Aorta (tissue), 5 donors: ENCODE measurements at regions not wholly inside any gene's neighbourhood (a gene's known extent, or its start where the extent isn't known, plus 50 kb on each side); places are given as distances from the start of the nearest gene placed in this dataset.

Experiments used
- ATAC-seq: fragments of 200-7000 bp; cut with Tn5 transposase; one replicate; pipeline ENCODE4 v1.9.1; 2022; ENCODE audit warnings: moderate library complexity; ENCODE audit not compliant: low FRiP score
- DNase-seq, 2 donors: peaks; one replicate each; pipeline ENCODE4 v3.0.0-alpha.2; 2020
- H3K27ac ChIP-seq, 2 donors: one replicate each; pipeline ENCODE4 v1.5.1; 2013; ENCODE audit warnings: low read length in 2 of 2, mild to moderate bottlenecking in 2 of 2, moderate library complexity in 2 of 2, control low read depth in 1 of 2, inconsistent platforms in 1 of 2, low read depth in 1 of 2
- H3K27me3 ChIP-seq, 2 donors: one replicate each; pipeline ENCODE4 v1.6.1; 2013; ENCODE audit warnings: control low read depth in 1 of 2, low read length in 1 of 2, mild to moderate bottlenecking in 1 of 2, moderate library complexity in 1 of 2; ENCODE audit not compliant: insufficient read depth in 2 of 2, control insufficient read depth in 1 of 2
- H3K36me3 ChIP-seq, 2 donors: one replicate each; pipeline ENCODE4 v1.6.1; 2013; ENCODE audit warnings: control low read depth in 1 of 2, low read length in 1 of 2, mild to moderate bottlenecking in 1 of 2; ENCODE audit not compliant: insufficient read depth in 2 of 2, control insufficient read depth in 1 of 2
- H3K4me1 ChIP-seq, 2 donors: one replicate each; pipeline ENCODE4 v1.6.1; 2013; ENCODE audit warnings: low read length in 2 of 2, control low read depth in 1 of 2, mild to moderate bottlenecking in 1 of 2, moderate library complexity in 1 of 2; ENCODE audit not compliant: insufficient read depth in 2 of 2, control insufficient read depth in 1 of 2
- H3K4me3 ChIP-seq, 2 donors: one replicate each; pipeline ENCODE4 v1.5.1; 2013; ENCODE audit warnings: low read length in 2 of 2, control low read depth in 1 of 2, mild to moderate bottlenecking in 1 of 2
- H3K9me3 ChIP-seq: one replicate; pipeline ENCODE4 v1.6.1; 2013; ENCODE audit warnings: mild to moderate bottlenecking, low read length; ENCODE audit not compliant: control insufficient read depth
- WGBS, 2 donors: extraction: QIAGEN DNeasy Blood & Tissue Kit; methylation state at CpG; one replicate each; pipeline ENCODE4 v1.1.7; 2013; 5-methylcytosine and 5-hydroxymethylcytosine counted together
- intact Hi-C, 2 donors: fragments of 100-400 bp; cut with DNase I; formaldehyde crosslinking; loops; one replicate each; pipeline versions ENCODE4 v1.14.2 to v1.15.0; 2022
- donor health status: healthy with polysubstance abuse.
- donor health status: Bipolar disorder and iron deficiency.
- donor health status: DM: no; HTN: no; CAD: no.
- donor health status: DM: no; HTN: no; CAD: no.
- donor health status: DM: yes; HTN: yes; CAD: no.

DNA sequence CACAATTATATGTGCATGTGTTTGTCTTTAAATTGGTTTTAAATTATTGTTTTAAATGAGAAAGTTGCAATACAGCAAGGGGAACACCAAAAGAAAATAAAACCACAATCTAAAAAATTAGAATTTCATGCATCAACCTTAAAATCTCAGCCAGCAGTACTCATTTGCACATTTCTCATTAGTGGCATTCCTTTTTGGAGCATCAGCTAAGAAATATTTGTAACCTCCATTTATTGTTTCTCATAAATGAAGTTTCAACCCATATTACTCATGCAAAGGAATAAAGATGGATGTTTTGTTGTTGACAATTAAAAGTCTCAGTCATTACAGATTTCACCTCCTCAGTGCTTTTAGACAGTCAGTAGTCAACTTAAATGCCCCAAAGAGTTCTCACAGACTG is 160.1 kb downstream of the TBX15 start:
- intact Hi-C loops = no loop called here
- ATAC-seq = no peak
- H3K9me3 ChIP-seq = no peaks in the 10 kb centered on the region
- no peak for DNase-seq
- no peaks in the 10 kb centered on the region for H3K36me3 ChIP-seq
- no peak overlapping the region for H3K27ac ChIP-seq
- H3K4me3 ChIP-seq = no peak overlapping the region
- H3K4me1 ChIP-seq = no peaks in the 10 kb centered on the region
- no peaks in the 10 kb centered on the region for H3K27me3 ChIP-seq

DNA sequence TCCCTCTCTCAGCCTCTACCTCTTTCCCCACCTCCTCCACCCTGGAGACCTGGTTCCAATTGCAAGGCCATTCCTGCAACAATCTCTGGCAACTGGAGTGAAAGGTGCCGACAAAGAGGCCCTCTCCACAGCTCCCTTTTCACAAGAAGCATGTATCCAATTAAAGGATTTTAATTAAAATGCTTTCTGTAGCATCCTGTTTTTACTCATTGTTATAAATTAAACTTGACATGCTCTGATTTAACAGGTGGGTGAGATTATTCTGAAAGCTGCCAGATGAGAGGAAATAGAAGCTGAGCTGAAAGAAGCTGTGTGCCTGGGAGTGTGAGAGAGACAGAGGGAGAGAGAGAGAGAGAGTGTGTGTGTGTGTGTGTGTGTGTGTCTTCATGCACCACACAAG is 160.5 kb downstream of the TBX15 start:
- H3K9me3 ChIP-seq = no peaks in the 10 kb centered on the region
- no peaks in the 10 kb centered on the region for H3K27me3 ChIP-seq
- no peak overlapping the region for H3K27ac ChIP-seq
- intact Hi-C loops = no loop called here
- no peaks in the 10 kb centered on the region for H3K36me3 ChIP-seq
- H3K4me3 ChIP-seq = no peak overlapping the region
- H3K4me1 ChIP-seq = no peaks in the 10 kb centered on the region
- ATAC-seq (no peak), DNase-seq (no peak)
- 33 to 68% methylated on average over 1 of the region's 1 CpG for whole genome bisulfite sequencing, 2 donors

DNA sequence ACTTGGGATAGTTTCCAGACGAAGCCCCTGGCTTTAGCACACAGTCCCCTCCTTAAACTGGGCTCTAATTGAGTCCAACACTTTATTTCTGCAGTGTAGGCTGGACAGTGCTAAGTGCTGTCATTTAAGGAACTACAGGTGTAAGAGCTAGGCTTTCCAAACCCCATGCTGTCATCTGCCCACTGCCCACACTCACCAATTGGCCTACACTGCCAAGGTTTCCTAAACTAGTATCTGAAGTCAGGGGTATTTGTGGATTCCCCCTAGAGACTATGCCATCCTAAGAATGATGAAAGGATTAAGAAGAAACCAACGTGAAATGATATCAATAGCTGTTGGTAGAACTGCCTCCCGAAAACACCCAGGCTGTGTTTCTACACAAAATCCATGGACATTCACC is 160.9 kb downstream of the TBX15 start:
- no peak overlapping the region for H3K4me3 ChIP-seq
- DNase-seq (no peak), ATAC-seq (no peak)
- H3K27me3 ChIP-seq = no peaks in the 10 kb centered on the region
- no peaks in the 10 kb centered on the region for H3K36me3 ChIP-seq
- no peaks in the 10 kb centered on the region for H3K4me1 ChIP-seq
- intact Hi-C loops = no loop called here
- no peaks in the 10 kb centered on the region for H3K9me3 ChIP-seq
- no peak overlapping the region for H3K27ac ChIP-seq
- 64 to 72% methylated on average over 3 of the region's 3 CpGs for WGBS, 2 donors

DNA sequence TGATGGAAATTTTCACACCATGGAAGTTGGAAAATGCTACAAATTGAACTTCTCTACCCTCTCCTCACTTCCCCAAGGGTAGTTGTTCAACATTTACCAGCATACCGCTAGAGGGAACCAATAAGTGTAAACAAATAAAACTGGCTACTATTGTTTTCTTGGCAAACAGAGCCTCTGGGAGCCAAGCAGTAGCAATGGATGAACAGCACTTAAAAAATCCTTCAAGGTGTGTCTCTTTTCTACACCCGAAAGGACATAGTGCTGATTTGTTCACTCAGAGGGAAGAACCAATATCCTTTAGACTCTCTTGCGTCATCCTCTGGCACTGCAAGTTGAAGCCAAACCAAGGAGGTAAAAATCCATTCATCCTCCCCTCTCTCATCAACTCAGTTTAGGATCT is 161.5 kb downstream of the TBX15 start:
- Histone ChIP-seq H3K9me3 (no peaks in the 10 kb centered on the region), H3K36me3 (no peaks in the 10 kb centered on the region), H3K4me1 (no peaks in the 10 kb centered on the region), H3K27me3 (no peaks in the 10 kb centered on the region), H3K27ac (no peak overlapping the region), H3K4me3 (no peak overlapping the region)
- no peak for DNase-seq
- 65 to 71% methylated on average over 3 of the region's 3 CpGs for WGBS, 2 donors
- no peak for ATAC-seq
- intact Hi-C loops = no loop called here

DNA sequence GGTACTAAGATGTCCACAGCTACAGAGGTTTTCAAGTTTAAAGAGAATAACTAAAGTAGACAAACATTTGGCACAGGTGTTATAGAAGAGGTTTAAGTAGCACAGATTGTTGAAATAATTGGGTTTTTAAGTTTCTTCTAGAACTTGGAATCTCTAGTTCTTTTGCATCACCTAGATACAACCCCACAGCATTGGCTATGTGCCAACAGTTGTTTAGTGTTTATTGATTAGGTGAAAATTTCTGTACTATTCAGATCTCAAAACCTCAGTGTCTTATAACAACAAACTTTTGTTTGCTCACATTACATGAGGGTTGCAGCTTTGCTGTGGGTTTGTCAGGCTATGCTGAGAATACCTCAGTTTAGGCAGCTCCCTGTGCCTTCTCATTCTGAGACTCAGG is 162.5 kb downstream of the TBX15 start:
- intact Hi-C loops = no loop called here
- H3K27me3 ChIP-seq = no peaks in the 10 kb centered on the region
- no peak overlapping the region for H3K4me3 ChIP-seq
- no peaks in the 10 kb centered on the region for H3K36me3 ChIP-seq
- H3K4me1 ChIP-seq = no peaks in the 10 kb centered on the region
- ATAC-seq = no peak
- H3K27ac ChIP-seq = no peak overlapping the region
- no peaks in the 10 kb centered on the region for H3K9me3 ChIP-seq
- DNase-seq = no peak

DNA sequence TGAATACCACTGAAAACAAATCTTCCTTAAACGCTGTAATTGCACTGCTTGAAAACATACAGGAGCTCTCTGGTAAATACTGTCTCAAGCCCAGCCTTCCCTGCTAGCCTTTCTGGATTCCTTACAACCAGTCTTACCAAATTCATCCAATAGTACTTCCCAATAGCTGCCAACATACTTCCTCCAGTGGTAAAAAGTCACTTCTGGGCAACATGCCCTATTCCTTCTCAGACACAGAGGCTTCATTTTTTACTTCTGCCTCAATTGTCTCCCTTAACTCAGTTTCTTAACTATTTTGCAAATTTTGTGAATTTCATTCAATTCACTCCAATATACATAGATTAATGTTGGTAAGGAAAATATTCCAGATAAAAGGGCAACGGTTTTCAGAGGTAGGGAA is 166.3 kb downstream of the TBX15 start:
- DNase-seq (no peak), ATAC-seq (no peak)
- Histone ChIP-seq H3K9me3 (no peaks in the 10 kb centered on the region), H3K27me3 (no peaks in the 10 kb centered on the region), H3K36me3 (no peaks in the 10 kb centered on the region), H3K4me1 (no peaks in the 10 kb centered on the region), H3K4me3 (no peak overlapping the region), H3K27ac (no peak overlapping the region)
- WGBS, 2 donors = 39% methylated on average over 2 of the region's 2 CpGs
- intact Hi-C loops = no loop called here

DNA sequence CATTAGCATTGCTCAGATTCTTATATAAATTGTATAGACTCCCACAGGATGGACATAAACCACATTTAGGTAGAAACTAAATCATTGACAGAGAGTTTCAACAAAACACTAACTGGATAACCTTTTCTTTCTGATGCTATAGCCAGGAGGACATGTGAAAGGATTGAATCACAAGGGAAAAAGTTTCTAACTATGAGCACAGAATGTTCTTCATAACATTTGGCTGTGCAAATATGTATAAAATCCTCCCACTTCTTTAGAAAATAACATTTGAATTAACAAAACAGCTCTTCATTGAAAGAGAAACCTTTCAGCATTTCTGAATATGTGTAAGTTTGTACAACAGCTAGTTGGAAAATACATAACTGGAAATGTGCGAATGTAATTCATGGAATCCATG is 167.3 kb downstream of the TBX15 start:
- H3K4me1 ChIP-seq = no peaks in the 10 kb centered on the region
- H3K36me3 ChIP-seq = no peaks in the 10 kb centered on the region
- DNase-seq (no peak), ATAC-seq (no peak)
- intact Hi-C loops = no loop called here
- no peak overlapping the region for H3K27ac ChIP-seq
- H3K4me3 ChIP-seq = no peak overlapping the region
- H3K27me3 ChIP-seq = no peaks in the 10 kb centered on the region
- no peaks in the 10 kb centered on the region for H3K9me3 ChIP-seq
- WGBS, 2 donors = 76 to 77% methylated on average over 1 of the region's 1 CpG

DNA sequence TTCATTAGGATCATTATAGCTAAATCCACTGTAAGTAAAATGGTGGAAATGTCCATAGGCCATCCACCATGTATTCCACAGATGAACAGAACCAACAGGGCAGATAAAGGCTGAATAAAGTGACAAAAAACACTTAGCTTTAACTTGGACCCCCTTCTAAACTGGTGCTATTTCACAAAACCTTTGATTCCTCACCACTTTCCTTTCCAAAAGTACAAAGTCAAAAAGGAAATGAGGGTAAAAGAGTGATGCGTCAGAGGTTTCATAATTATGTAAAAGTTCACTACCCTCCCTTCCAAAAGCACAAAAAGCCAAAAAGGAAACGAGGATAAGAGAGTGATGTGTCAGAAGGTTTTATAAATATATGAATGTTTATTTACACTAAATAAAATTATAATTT is 172.2 kb downstream of the TBX15 start:
- H3K27ac ChIP-seq = no peak overlapping the region
- H3K4me3 ChIP-seq = no peak overlapping the region
- no peaks in the 10 kb centered on the region for H3K4me1 ChIP-seq
- H3K27me3 ChIP-seq = no peaks in the 10 kb centered on the region
- intact Hi-C loops = no loop called here
- no peak for ATAC-seq
- H3K9me3 ChIP-seq = no peaks in the 10 kb centered on the region
- H3K36me3 ChIP-seq = no peaks in the 10 kb centered on the region
- DNase-seq = no peak
- WGBS, 2 donors = 56 to 59% methylated on average over 2 of the region's 2 CpGs

DNA sequence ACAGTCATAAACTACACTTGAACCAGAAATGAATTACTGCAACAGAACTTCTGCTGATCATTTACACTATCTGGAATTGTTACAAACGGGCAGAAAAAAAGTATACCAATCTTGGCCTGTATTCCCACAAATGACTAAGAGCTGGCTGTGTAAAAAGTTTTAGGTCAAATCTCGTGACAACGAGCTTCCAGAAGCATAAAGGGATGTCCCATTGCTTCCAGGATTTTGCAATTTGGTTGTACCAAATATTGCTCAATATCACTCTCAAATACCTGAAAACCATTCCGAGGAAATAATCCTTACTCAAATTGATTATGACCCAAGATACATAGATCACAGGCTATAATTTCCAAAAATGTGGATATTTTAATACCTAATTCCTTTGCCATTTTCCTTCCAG is 175.6 kb downstream of the TBX15 start:
- no peak for ATAC-seq
- no peak overlapping the region for H3K27ac ChIP-seq
- no peak for DNase-seq
- H3K4me3 ChIP-seq = no peak overlapping the region
- H3K9me3 ChIP-seq = no peaks in the 10 kb centered on the region
- intact Hi-C loops = no loop called here
- no peaks in the 10 kb centered on the region for H3K36me3 ChIP-seq
- WGBS, 2 donors = 74 to 79% methylated on average over 4 of the region's 4 CpGs
- no peaks in the 10 kb centered on the region for H3K4me1 ChIP-seq
- H3K27me3 ChIP-seq = no peaks in the 10 kb centered on the region

DNA sequence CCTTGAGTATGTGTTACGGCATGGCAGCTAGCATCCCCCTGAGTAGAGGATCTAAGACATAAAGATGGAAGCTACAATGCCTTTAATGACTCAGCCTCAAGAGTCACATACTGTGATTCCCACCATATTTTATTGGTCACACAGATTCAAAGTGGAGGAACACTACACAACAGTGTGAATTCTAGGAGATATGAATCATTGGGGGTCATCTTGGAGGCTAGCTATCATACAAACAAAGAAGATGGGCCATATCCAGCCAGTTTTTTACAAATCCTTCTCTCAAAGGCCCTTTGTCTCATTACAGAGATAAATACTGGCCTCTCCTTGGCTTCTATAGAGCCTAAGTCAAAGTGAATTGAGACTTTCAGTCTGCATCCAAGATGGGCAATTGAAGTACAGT is 177.0 kb downstream of the TBX15 start:
- Histone ChIP-seq H3K4me1 (no peaks in the 10 kb centered on the region), H3K27me3 (no peaks in the 10 kb centered on the region), H3K27ac (no peak overlapping the region), H3K9me3 (no peaks in the 10 kb centered on the region), H3K4me3 (no peak overlapping the region), H3K36me3 (no peaks in the 10 kb centered on the region)
- ATAC-seq (no peak), DNase-seq (no peak)
- intact Hi-C loops = no loop called here
- WGBS, 2 donors = 92 to 96% methylated on average over 1 of the region's 1 CpG
